ENCODE measurements at regions not wholly inside any gene's neighbourhood (a gene's known extent, or its start where the extent isn't known, plus 50 kb on each side); places are given as distances from the start of the nearest gene placed in this dataset.

DNA sequence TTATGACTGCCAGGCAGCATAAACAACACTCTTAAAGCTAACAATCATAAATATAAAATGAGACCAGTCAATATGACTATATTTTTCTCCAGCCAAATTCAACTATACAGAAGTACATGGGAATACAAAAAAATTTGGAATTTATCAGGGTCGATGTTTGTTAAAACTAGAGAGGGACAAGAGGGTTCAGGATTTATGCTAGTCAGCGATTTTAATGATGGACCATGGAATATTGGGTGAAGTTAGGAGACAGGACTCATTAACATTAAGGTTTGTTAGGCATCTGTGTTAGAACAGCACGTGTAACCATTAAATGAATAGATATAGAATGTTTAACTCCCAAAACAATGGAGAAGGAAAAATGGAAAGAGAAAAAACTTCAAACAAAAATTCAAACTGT, 146.2 kb downstream of the SEM1 start:
- DNase-seq (ENCODE audit: low spot score): no peak
- no peak overlapping the region for H3K4me3 ChIP-seq (ENCODE audit: low read depth, low read length, poor library complexity, severe bottlenecking)
- H3K27me3 ChIP-seq (replicated peaks; ENCODE audit: insufficient read depth, low read depth, low read length, poor library complexity): no peaks in the 10 kb centered on the region
- H3K4me1 ChIP-seq (ENCODE audit: insufficient read depth, low read length, poor library complexity, severe bottlenecking): no peaks in the 10 kb centered on the region
- H3K9me3 ChIP-seq (ENCODE audit: low read depth, low read length, poor library complexity, severe bottlenecking): no peaks in the 10 kb centered on the region
- BruUV-seq (replicated peaks): no TSS peak
- POLR2A ChIA-PET (ENCODE audit: low non-redundant PET): no interaction called here
- CTCF ChIA-PET: no interaction called here
- no peak overlapping the region for H3K27ac ChIP-seq (ENCODE audit: low read depth, low read length, poor library complexity, severe bottlenecking)
- intact Hi-C loops (cut with micrococcal nuclease; ENCODE audit: unreplicated experiment): no loop called here
- no peak for TF ChIP-seq CTCF (conservative IDR thresholded peaks at IDR 0.05; ENCODE audit: low read depth, low read length)
- TF ChIP-seq EZH2 (IDR thresholded peaks at IDR 0.05; ENCODE audit: borderline replicate concordance, low read depth, low read length, poor library complexity, severe bottlenecking): no peak
- H3K36me3 ChIP-seq (ENCODE audit: insufficient read depth, low read length, poor library complexity, severe bottlenecking): no peaks in the 10 kb centered on the region

- no peak overlapping the region for H3K27ac ChIP-seq (ENCODE audit: low read depth, low read length, poor library complexity, severe bottlenecking)
- no TSS peak for BruUV-seq (replicated peaks)
- no peaks in the 10 kb centered on the region for H3K4me1 ChIP-seq (ENCODE audit: insufficient read depth, low read length, poor library complexity, severe bottlenecking)
- no peaks in the 10 kb centered on the region for H3K36me3 ChIP-seq (ENCODE audit: insufficient read depth, low read length, poor library complexity, severe bottlenecking)
- intact Hi-C loops (cut with micrococcal nuclease; ENCODE audit: unreplicated experiment): no loop called here
- no peak overlapping the region for H3K4me3 ChIP-seq (ENCODE audit: low read depth, low read length, poor library complexity, severe bottlenecking)
- no peaks in the 10 kb centered on the region for H3K9me3 ChIP-seq (ENCODE audit: low read depth, low read length, poor library complexity, severe bottlenecking)
- no peak for DNase-seq (ENCODE audit: low spot score)
- ChIA-PET CTCF (no interaction called here), POLR2A (ENCODE audit: low non-redundant PET) (no interaction called here)
- no peaks in the 10 kb centered on the region for H3K27me3 ChIP-seq (replicated peaks; ENCODE audit: insufficient read depth, low read depth, low read length, poor library complexity)
- no peak for TF ChIP-seq EZH2 (IDR thresholded peaks at IDR 0.05; ENCODE audit: borderline replicate concordance, low read depth, low read length, poor library complexity, severe bottlenecking)
- TF ChIP-seq CTCF (conservative IDR thresholded peaks at IDR 0.05; ENCODE audit: low read depth, low read length): no peak
These were observed 146.7 kb downstream of the SEM1 start for GRCh38 chr7:96562966-96563365.

DNA sequence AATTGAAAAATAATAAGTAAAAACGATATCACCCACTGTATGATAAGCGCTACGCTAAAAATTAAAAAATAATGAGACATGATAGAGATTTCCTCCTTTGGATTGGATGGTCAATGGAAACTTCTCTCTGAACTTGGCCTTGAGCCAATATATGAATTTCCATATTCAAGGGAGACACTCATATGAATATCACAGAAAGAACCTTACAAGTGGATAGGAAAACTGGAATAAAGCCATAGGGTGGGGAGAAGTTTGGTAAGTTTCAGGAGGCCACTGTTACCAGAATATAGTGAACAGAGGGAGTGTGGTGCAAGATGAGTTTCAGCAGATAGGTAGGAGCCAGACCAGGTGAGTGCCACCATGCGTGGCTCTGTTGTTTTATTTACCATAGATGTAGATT, 147.2 kb downstream of the SEM1 start:
- H3K27ac ChIP-seq (ENCODE audit: low read depth, low read length, poor library complexity, severe bottlenecking): no peak overlapping the region
- H3K4me1 ChIP-seq (ENCODE audit: insufficient read depth, low read length, poor library complexity, severe bottlenecking): no peaks in the 10 kb centered on the region
- no peaks in the 10 kb centered on the region for H3K36me3 ChIP-seq (ENCODE audit: insufficient read depth, low read length, poor library complexity, severe bottlenecking)
- CTCF ChIA-PET: no interaction called here
- no peak overlapping the region for H3K4me3 ChIP-seq (ENCODE audit: low read depth, low read length, poor library complexity, severe bottlenecking)
- TF ChIP-seq CTCF (conservative IDR thresholded peaks at IDR 0.05; ENCODE audit: low read depth, low read length) (no peak), EZH2 (IDR thresholded peaks at IDR 0.05; ENCODE audit: borderline replicate concordance, low read depth, low read length, poor library complexity, severe bottlenecking) (no peak)
- H3K27me3 ChIP-seq (replicated peaks; ENCODE audit: insufficient read depth, low read depth, low read length, poor library complexity): no peaks in the 10 kb centered on the region
- no peaks in the 10 kb centered on the region for H3K9me3 ChIP-seq (ENCODE audit: low read depth, low read length, poor library complexity, severe bottlenecking)
- POLR2A ChIA-PET (ENCODE audit: low non-redundant PET): no interaction called here
- intact Hi-C loops (cut with micrococcal nuclease; ENCODE audit: unreplicated experiment): no loop called here
- DNase-seq (ENCODE audit: low spot score): no peak
- no TSS peak for BruUV-seq (replicated peaks)

All from A673 (cell line).